IMR-90 (cell line): ENCODE measurements at regions not wholly inside any gene's neighbourhood (a gene's known extent, or its start where the extent isn't known, plus 50 kb on each side); places are given as distances from the start of the nearest gene placed in this dataset.

Source experiments
- BHLHE40 ChIP-seq: fragments of 150-350 bp; IDR thresholded peaks from 2 replicates; pipeline ENCODE4 v1.6.1; 2016; ENCODE audit warnings: mild to moderate bottlenecking, low read depth, low read length
- CEBPB ChIP-seq: IDR thresholded peaks from 2 replicates; pipeline ENCODE4 v1.6.1; 2012; ENCODE audit warnings: low read depth, low read length, improper control_type of control experiment
- CHD1 ChIP-seq: IDR thresholded peaks from 2 replicates; pipeline ENCODE4 v1.6.1; 2012; ENCODE audit warnings: low read depth, low read length, improper control_type of control experiment
- MAZ ChIP-seq: IDR thresholded peaks from 2 replicates; pipeline ENCODE4 v1.6.1; 2012; ENCODE audit warnings: low read depth, mild to moderate bottlenecking, low read length, improper control_type of control experiment, moderate library complexity, borderline replicate concordance
- MXI1 ChIP-seq: IDR thresholded peaks from 2 replicates; pipeline ENCODE4 v1.6.1; 2012; ENCODE audit warnings: low read depth, mild to moderate bottlenecking, low read length, moderate library complexity, borderline replicate concordance
- NFE2L2 ChIP-seq: fragments of 150-350 bp; IDR thresholded peaks from 2 replicates; pipeline ENCODE4 v1.6.1; 2016; ENCODE audit warnings: low read depth, mild to moderate bottlenecking, low read length
- POLR2A ChIP-seq: IDR thresholded peaks from 2 replicates; pipeline ENCODE4 v1.6.1; 2012; ENCODE audit warnings: mild to moderate bottlenecking, low read depth, low read length
- RFX5 ChIP-seq: IDR thresholded peaks from 2 replicates; pipeline ENCODE4 v1.8.0; 2012; ENCODE audit warnings: low read depth, mild to moderate bottlenecking, low read length, moderate library complexity
- SMC3 ChIP-seq: fragments of 150-350 bp; IDR thresholded peaks from 2 replicates; pipeline ENCODE4 v1.6.1; 2016; ENCODE audit warnings: low read depth, mild to moderate bottlenecking, antibody characterized with exemption, low read length, moderate library complexity
- TF ChIP-seq, protein P1 (sequence below): conservative IDR thresholded peaks from 2 replicates; pipeline ENCODE4 v1.5.1; 2012; ENCODE audit warnings: mild to moderate bottlenecking, low read depth, low read length, improper control_type of control experiment
- TF ChIP-seq, protein P2 (sequence below): fragments of 150-350 bp; IDR thresholded peaks from 2 replicates; pipeline ENCODE4 v1.6.1; 2016; ENCODE audit warnings: low read depth, mild to moderate bottlenecking, low read length, moderate library complexity, borderline replicate concordance
- TF ChIP-seq, protein P3 (sequence below): fragments of 150-350 bp; IDR thresholded peaks from 2 replicates; pipeline ENCODE4 v1.6.1; 2017; ENCODE audit warnings: mild to moderate bottlenecking, antibody characterized with exemption, low read length, low read depth

- no peak for TF ChIP-seq RFX5
- no peak for TF ChIP-seq BHLHE40
- TF ChIP-seq, protein P1, sequence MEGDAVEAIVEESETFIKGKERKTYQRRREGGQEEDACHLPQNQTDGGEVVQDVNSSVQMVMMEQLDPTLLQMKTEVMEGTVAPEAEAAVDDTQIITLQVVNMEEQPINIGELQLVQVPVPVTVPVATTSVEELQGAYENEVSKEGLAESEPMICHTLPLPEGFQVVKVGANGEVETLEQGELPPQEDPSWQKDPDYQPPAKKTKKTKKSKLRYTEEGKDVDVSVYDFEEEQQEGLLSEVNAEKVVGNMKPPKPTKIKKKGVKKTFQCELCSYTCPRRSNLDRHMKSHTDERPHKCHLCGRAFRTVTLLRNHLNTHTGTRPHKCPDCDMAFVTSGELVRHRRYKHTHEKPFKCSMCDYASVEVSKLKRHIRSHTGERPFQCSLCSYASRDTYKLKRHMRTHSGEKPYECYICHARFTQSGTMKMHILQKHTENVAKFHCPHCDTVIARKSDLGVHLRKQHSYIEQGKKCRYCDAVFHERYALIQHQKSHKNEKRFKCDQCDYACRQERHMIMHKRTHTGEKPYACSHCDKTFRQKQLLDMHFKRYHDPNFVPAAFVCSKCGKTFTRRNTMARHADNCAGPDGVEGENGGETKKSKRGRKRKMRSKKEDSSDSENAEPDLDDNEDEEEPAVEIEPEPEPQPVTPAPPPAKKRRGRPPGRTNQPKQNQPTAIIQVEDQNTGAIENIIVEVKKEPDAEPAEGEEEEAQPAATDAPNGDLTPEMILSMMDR: no peak
- TF ChIP-seq POLR2A: no peak
- TF ChIP-seq MXI1: no peak
- TF ChIP-seq, protein P2, sequence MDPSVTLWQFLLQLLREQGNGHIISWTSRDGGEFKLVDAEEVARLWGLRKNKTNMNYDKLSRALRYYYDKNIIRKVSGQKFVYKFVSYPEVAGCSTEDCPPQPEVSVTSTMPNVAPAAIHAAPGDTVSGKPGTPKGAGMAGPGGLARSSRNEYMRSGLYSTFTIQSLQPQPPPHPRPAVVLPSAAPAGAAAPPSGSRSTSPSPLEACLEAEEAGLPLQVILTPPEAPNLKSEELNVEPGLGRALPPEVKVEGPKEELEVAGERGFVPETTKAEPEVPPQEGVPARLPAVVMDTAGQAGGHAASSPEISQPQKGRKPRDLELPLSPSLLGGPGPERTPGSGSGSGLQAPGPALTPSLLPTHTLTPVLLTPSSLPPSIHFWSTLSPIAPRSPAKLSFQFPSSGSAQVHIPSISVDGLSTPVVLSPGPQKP: no peak
- TF ChIP-seq CEBPB: no peak
- TF ChIP-seq MAZ: no peak
- TF ChIP-seq, protein P3, sequence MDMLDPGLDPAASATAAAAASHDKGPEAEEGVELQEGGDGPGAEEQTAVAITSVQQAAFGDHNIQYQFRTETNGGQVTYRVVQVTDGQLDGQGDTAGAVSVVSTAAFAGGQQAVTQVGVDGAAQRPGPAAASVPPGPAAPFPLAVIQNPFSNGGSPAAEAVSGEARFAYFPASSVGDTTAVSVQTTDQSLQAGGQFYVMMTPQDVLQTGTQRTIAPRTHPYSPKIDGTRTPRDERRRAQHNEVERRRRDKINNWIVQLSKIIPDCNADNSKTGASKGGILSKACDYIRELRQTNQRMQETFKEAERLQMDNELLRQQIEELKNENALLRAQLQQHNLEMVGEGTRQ: no peak
- TF ChIP-seq CHD1: no peak
- TF ChIP-seq NFE2L2: no peak
- TF ChIP-seq SMC3: no peak
These were observed 319.8 kb upstream of the GOT2 start for GRCh38 chr16:59053911-59054310.
